Endothelial cell of umbilical vein (primary cell): ENCODE measurements at regions not wholly inside any gene's neighbourhood (a gene's known extent, or its start where the extent isn't known, plus 50 kb on each side); places are given as distances from the start of the nearest gene placed in this dataset.

Experiments
- BruUV-seq: library from RNA; stranded (reverse); fragments of 400-500 nt; replicated peaks from 2 replicates; lab custom pipeline; 2021; lab: Mats Ljungman, UMichigan
- CTCF ChIA-PET: fragments of 300-600, 350-600 bp; sonication (Branson Sonifier 250); formaldehyde crosslinking; loops from one replicate; lab custom pipeline; 2021; ENCODE audit warnings: antibody characterized with exemption, inconsistent platforms; lab: Charles Lee
- POLR2A ChIA-PET: fragments of 300-600, 350-600 bp; sonication (Branson Sonifier 250); formaldehyde crosslinking; loops from one replicate; lab custom pipeline; 2021; ENCODE audit warnings: antibody characterized with exemption, inconsistent platforms; lab: Charles Lee
- DNase-seq: peaks from one replicate; pipeline ENCODE4 v3.0.0-alpha.2; 2011; ENCODE audit warnings: low read depth, low spot score
- FAIRE-seq: peaks from 2 replicates; lab custom pipeline; 2011; peaks lifted over from hg19 to GRCh38; lab: Jason Lieb, UNC
- H2AFZ ChIP-seq: 2 replicates; pipeline ENCODE4 v1.6.0; 2012; ENCODE audit warnings: low read depth, low read length, control low read depth, inconsistent platforms
- H3K27ac ChIP-seq: 2 replicates; pipeline ENCODE4 v1.5.1; 2011; ENCODE audit warnings: low read depth, mild to moderate bottlenecking, control low read depth, low read length, moderate library complexity; ENCODE audit not compliant: insufficient read depth
- H3K27me3 ChIP-seq, 2 experiments: 2 replicates each; pipeline versions ENCODE4 v1.6.0 to v1.6.1; 2011; ENCODE audit warnings: low read length in 2 of 2, mixed read lengths in 1 of 2; ENCODE audit not compliant: control insufficient read depth in 2 of 2, insufficient read depth in 2 of 2
- H3K36me3 ChIP-seq, 2 experiments: 2 replicates in 1 of 2; 3 replicates in 1 of 2; pipeline ENCODE4 v1.5.1; 2011; ENCODE audit warnings: low read length in 2 of 2, mild to moderate bottlenecking in 1 of 2, moderate library complexity in 1 of 2; ENCODE audit not compliant: control insufficient read depth in 2 of 2, insufficient read depth in 2 of 2; ENCODE audit errors: extremely low read depth in 1 of 2
- H3K4me1 ChIP-seq: 3 replicates; pipeline ENCODE4 v1.5.1; 2011; ENCODE audit warnings: mild to moderate bottlenecking, low read length; ENCODE audit not compliant: control insufficient read depth, insufficient read depth; ENCODE audit errors: extremely low read depth
- H3K4me2 ChIP-seq: 2 replicates; pipeline ENCODE4 v1.6.1; 2011; ENCODE audit warnings: low read length, control low read depth, mixed read lengths; ENCODE audit not compliant: insufficient read depth
- H3K4me3 ChIP-seq, 3 experiments: fragments of 200-600 bp in 1 of 3; sonication (generic), shearing (Covaris generic) in 1 of 3; replicated peaks in 1 of 3; 2 replicates each; pipeline ENCODE4 v1.5.1; 2011 to 2016; ENCODE audit warnings: control low read depth in 3 of 3, low read length in 3 of 3, mild to moderate bottlenecking in 2 of 3, inconsistent platforms in 1 of 3, low read depth in 1 of 3, moderate library complexity in 1 of 3; ENCODE audit not compliant: insufficient read depth in 1 of 3
- H3K79me2 ChIP-seq: 2 replicates; pipeline ENCODE4 v1.6.0; 2012; ENCODE audit warnings: low read length, inconsistent platforms; ENCODE audit not compliant: control insufficient read depth, insufficient read depth
- H3K9ac ChIP-seq: replicated peaks from 2 replicates; pipeline ENCODE3; 2011; ENCODE audit warnings: low read length, control low read depth; ENCODE audit not compliant: insufficient read depth; ENCODE audit errors: extremely low read depth
- H3K9me1 ChIP-seq: replicated peaks from 3 replicates; pipeline ENCODE4 v1.6.0; 2011; ENCODE audit warnings: mild to moderate bottlenecking, low read length; ENCODE audit not compliant: control insufficient read depth, insufficient read depth; ENCODE audit errors: extremely low read depth
- H3K9me3 ChIP-seq: replicated peaks from 2 replicates; pipeline ENCODE4 v1.5.1; 2012; ENCODE audit warnings: low read length, inconsistent platforms; ENCODE audit not compliant: control insufficient read depth, insufficient read depth
- H4K20me1 ChIP-seq: replicated peaks from 2 replicates; pipeline ENCODE3; 2011; ENCODE audit warnings: mild to moderate bottlenecking, low read length; ENCODE audit not compliant: control insufficient read depth, insufficient read depth; ENCODE audit errors: extremely low read depth
- CTCF ChIP-seq, 2 donors: IDR thresholded peaks; 1 replicate in 1 of 2; 2 replicates in 1 of 2; pipeline ENCODE4 v1.5.1; 2011; ENCODE audit warnings: low read length in 2 of 2, mild to moderate bottlenecking in 2 of 2, moderate library complexity in 2 of 2, control low read depth in 1 of 2, inconsistent platforms in 1 of 2, low read depth in 1 of 2; ENCODE audit not compliant: insufficient read depth in 1 of 2; ENCODE audit errors: extremely low read depth in 1 of 2
- EZH2 ChIP-seq: IDR thresholded peaks from 2 replicates; pipeline ENCODE4 v1.6.1; 2012; ENCODE audit warnings: borderline replicate concordance, low read depth, mild to moderate bottlenecking, moderate library complexity, low read length, inconsistent platforms; ENCODE audit not compliant: severe bottlenecking
- FOS ChIP-seq: IDR thresholded peaks from 2 replicates; pipeline ENCODE4 v1.6.1; 2011; ENCODE audit warnings: mild to moderate bottlenecking, low read length, moderate library complexity, borderline replicate concordance; ENCODE audit not compliant: insufficient read depth
- GATA2 ChIP-seq: IDR thresholded peaks from 2 replicates; pipeline ENCODE4 v1.7.0; 2011; ENCODE audit warnings: low read depth, mild to moderate bottlenecking, moderate library complexity, mixed read lengths, low read length; ENCODE audit not compliant: insufficient read length, insufficient read depth
- JUN ChIP-seq: IDR thresholded peaks from 2 replicates; pipeline ENCODE4 v1.6.1; 2011; ENCODE audit warnings: borderline replicate concordance, low read depth; ENCODE audit not compliant: insufficient read length, insufficient read depth
- MAX ChIP-seq: IDR thresholded peaks from 2 replicates; pipeline ENCODE4 v1.6.1; 2011; ENCODE audit not compliant: insufficient read depth, insufficient read length
- MYC ChIP-seq: IDR thresholded peaks from one replicate; pipeline ENCODE4 v1.6.1; 2011; ENCODE audit warnings: mild to moderate bottlenecking, low read depth, low read length
- POLR2A ChIP-seq: IDR thresholded peaks from 2 replicates; pipeline ENCODE4 v1.6.1; 2012; ENCODE audit warnings: low read depth, mild to moderate bottlenecking, control low read depth, low read length
- POLR2AphosphoS5 ChIP-seq: IDR thresholded peaks from 2 replicates; pipeline ENCODE4 v1.6.1; 2012; ENCODE audit warnings: low read depth, mild to moderate bottlenecking, control low read depth, low read length, moderate library complexity; ENCODE audit not compliant: insufficient read depth
- dilution Hi-C: fragments of 300-500 bp; cut with MboI; formaldehyde crosslinking; loops from one replicate; pipeline ENCODE4 v1.15.0; 2019; ENCODE audit warnings: low sequenced_read_pairs; ENCODE audit not compliant: extremely low pct_ligation_motif_present
- intact Hi-C: fragments of 100-400 bp; cut with micrococcal nuclease; formaldehyde crosslinking; loops from one replicate; pipeline ENCODE4 v1.10.0; 2022

- POLR2A ChIA-PET: no interaction called here
- Histone ChIP-seq H3K9ac (no peak overlapping the region), H3K9me3 (no peaks in the 10 kb centered on the region), H3K79me2 (no peaks in the 10 kb centered on the region), H3K4me2 (no peak overlapping the region), H3K4me1 (peaks cover 5% of the 10 kb centered on the region), H3K9me1 (no peaks in the 10 kb centered on the region), H4K20me1 (no peaks in the 10 kb centered on the region), H3K27ac (no peak overlapping the region), H3K36me3 (no peaks in the 10 kb centered on the region), H3K27me3 (no peaks in the 10 kb centered on the region), H2AFZ (no peak overlapping the region), H3K4me3 (no peak overlapping the region)
- dilution Hi-C loops (no loop called here), intact Hi-C loops (no loop called here)
- FAIRE-seq: no peak
- no peak for DNase-seq
- TF ChIP-seq POLR2A (no peak), FOS (no peak), JUN (no peak), CTCF (IDR thresholded peaks at IDR 0.05; ENCODE audit: extremely low read depth in 1 of 2, insufficient read depth in 1 of 2, low read depth in 1 of 2, low read length in 2 of 2) (no peak), MAX (no peak), MYC (no peak), POLR2AphosphoS5 (no peak), EZH2 (no peak), GATA2 (no peak)
- BruUV-seq: no TSS peak
- CTCF ChIA-PET: interaction anchor here (0.8 to 1.7 kb wide), 4 partner anchors 9 to 242 kb away, joined by 3 to 6 read pairs (median 3); no protein-coding TSS in a partner anchor
Observed at GRCh38 chr18:22320771-22321170, 96.9 kb downstream of the CTAGE1 start.
